22Rv1 (cell line): ENCODE measurements at regions not wholly inside any gene's neighbourhood (a gene's known extent, or its start where the extent isn't known, plus 50 kb on each side); places are given as distances from the start of the nearest gene placed in this dataset.

Experiments
- CTCF ChIP-seq: fragments of 450-650 bp; IDR thresholded peaks from 2 replicates; pipeline ENCODE4 v1.5.1; 2017; ENCODE audit warnings: mild to moderate bottlenecking
- ZFX ChIP-seq: fragments of 450-650 bp; IDR thresholded peaks from 2 replicates; pipeline ENCODE4 v1.6.1; 2017; ENCODE audit warnings: antibody characterized with exemption, borderline replicate concordance

DNA sequence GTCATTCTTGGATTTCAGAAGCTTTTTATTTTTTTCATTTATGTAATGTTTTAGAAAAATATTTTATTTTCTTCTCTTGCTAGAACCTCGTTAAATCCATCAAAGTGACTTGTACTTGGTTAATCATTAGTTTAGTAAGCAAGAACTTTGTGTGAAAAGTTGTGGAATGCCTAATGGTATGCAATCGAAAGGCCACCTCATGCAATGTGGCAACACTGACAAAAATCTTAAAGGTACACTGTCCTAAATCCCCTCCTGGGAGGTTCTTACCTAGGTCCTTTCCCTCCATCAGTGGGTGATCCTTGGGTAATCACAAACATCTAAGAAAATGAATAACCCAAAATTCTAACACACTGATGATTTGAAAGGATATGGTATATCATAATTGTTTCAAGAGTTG is 304.2 kb downstream of the DNAH5 start:
- TF ChIP-seq CTCF (no peak), ZFX (no peak)
